Ovary (tissue), 3 donors: ENCODE measurements at regions not wholly inside any gene's neighbourhood (a gene's known extent, or its start where the extent isn't known, plus 50 kb on each side); places are given as distances from the start of the nearest gene placed in this dataset.

ENCODE experiments used
- CTCF ChIP-seq, 3 donors: fragments of 450-650 bp in 2 of 3; fragments of 200-600 bp in 1 of 3; IDR thresholded peaks; one replicate each; pipeline versions ENCODE4 v1.5.1 to v1.8.0; 2016 to 2022; ENCODE audit warnings: antibody characterized with exemption in 3 of 3, mild to moderate bottlenecking in 1 of 3
- POLR2A ChIP-seq: fragments of 450-650 bp; IDR thresholded peaks from one replicate; pipeline ENCODE4 v1.6.1; 2017; ENCODE audit warnings: antibody characterized with exemption, mild to moderate bottlenecking, moderate library complexity
- donor health status: DM: no; HTN: no; CAD: no.

GRCh38 chr6:74096329-74096728 lies 400.3 kb downstream of the CD109 start:
- TF ChIP-seq CTCF (IDR thresholded peaks at IDR 0.05) (no peak), POLR2A (no peak)
